Right renal pelvis (tissue), 4 donors: ENCODE measurements at regions not wholly inside any gene's neighbourhood (a gene's known extent, or its start where the extent isn't known, plus 50 kb on each side); places are given as distances from the start of the nearest gene placed in this dataset.

Experiments
- DNase-seq, 4 donors: peaks; one replicate each; pipeline ENCODE4 v3.0.0-alpha.2; 2013; ENCODE audit warnings: low read depth in 4 of 4, low spot score in 3 of 4, missing footprints in 1 of 4

GRCh38 chr22:48941033-48941902 lies 886.4 kb downstream of the BRD1 start:
- no peak for DNase-seq

- no peak for DNase-seq
Observed at GRCh38 chr22:48940266-48941032, 887.2 kb downstream of the BRD1 start.

GRCh38 chr22:48939441-48940265 lies 888.0 kb downstream of the BRD1 start:
- DNase-seq: no peak

- no peak for DNase-seq
Observed at GRCh38 chr22:48938741-48939140, 888.9 kb downstream of the BRD1 start.

- no peak for DNase-seq
Observed at GRCh38 chr22:48937032-48937639, 890.5 kb downstream of the BRD1 start.

- DNase-seq: no peak
Observed at GRCh38 chr22:48936391-48936790, 891.3 kb downstream of the BRD1 start.

GRCh38 chr22:48934446-48934845 lies 893.2 kb downstream of the BRD1 start:
- no peak for DNase-seq

- no peak for DNase-seq
Observed at GRCh38 chr22:48931452-48931851, 896.2 kb downstream of the BRD1 start.

- no peak for DNase-seq
Observed at GRCh38 chr22:48929276-48929790, 898.3 kb downstream of the BRD1 start.

- no peak for DNase-seq
Observed at GRCh38 chr22:48927591-48927990, 900.1 kb downstream of the BRD1 start.

- DNase-seq: no peak
Observed at GRCh38 chr22:48926643-48927042, 901.0 kb downstream of the BRD1 start.

- no peak for DNase-seq
Observed at GRCh38 chr22:48926136-48926535, 901.5 kb downstream of the BRD1 start.

GRCh38 chr22:48925450-48925849 lies 902.2 kb downstream of the BRD1 start:
- no peak for DNase-seq

- no peak for DNase-seq
Observed at GRCh38 chr22:48923996-48924395, 903.7 kb downstream of the BRD1 start.

- no peak for DNase-seq
Observed at GRCh38 chr22:48923165-48923865, 904.4 kb downstream of the BRD1 start.

- DNase-seq: no peak
Observed at GRCh38 chr22:48921411-48921903, 906.2 kb downstream of the BRD1 start.

GRCh38 chr22:48920776-48921241 lies 906.9 kb downstream of the BRD1 start:
- no peak for DNase-seq

- no peak for DNase-seq
Observed at GRCh38 chr22:48919851-48920589, 907.7 kb downstream of the BRD1 start.

- DNase-seq: no peak
Observed at GRCh38 chr22:48919187-48919590, 908.5 kb downstream of the BRD1 start.
